Activated B cell treated with CpG ODN at 0.5 μM for 24 hours (primary cell): ENCODE measurements at regions not wholly inside any gene's neighbourhood (a gene's known extent, or its start where the extent isn't known, plus 50 kb on each side); places are given as distances from the start of the nearest gene placed in this dataset.
"Not testable (repeated sequence)": the region's sequence is repeated elsewhere in the genome, so short reads cannot be mapped to it uniquely, and the experiment has no call there.

Source experiments
- ATAC-seq: fragments of 200-7000 bp; cut with Tn5 transposase; one replicate; pipeline ENCODE4 v1.10.0; 2021; ENCODE audit warnings: low read depth, mild to moderate bottlenecking, moderate library complexity
- CTCF ChIA-PET: fragments of 350-600 bp; sonication (Branson Sonifier 250); formaldehyde crosslinking; loops from one replicate; lab custom pipeline; 2021; ENCODE audit warnings: antibody characterized with exemption; lab: Charles Lee
- POLR2A ChIA-PET: fragments of 350-600 bp; sonication (Branson Sonifier 250); formaldehyde crosslinking; loops from one replicate; lab custom pipeline; 2021; ENCODE audit warnings: antibody characterized with exemption; lab: Charles Lee
- DNase-seq: peaks from one replicate; pipeline ENCODE4 v3.0.0; 2022
- H3K27ac Mint-ChIP-seq: one replicate; pipeline ENCODE4 v1.8.0; 2020; ENCODE audit warnings: mixed read lengths
- H3K27me3 Mint-ChIP-seq: one replicate; pipeline ENCODE4 v1.8.0; 2021; ENCODE audit warnings: mixed read lengths
- H3K36me3 Mint-ChIP-seq: one replicate; pipeline ENCODE4 v1.8.0; 2021; ENCODE audit warnings: low read depth, mixed read lengths
- H3K4me1 Mint-ChIP-seq: one replicate; pipeline ENCODE4 v1.8.0; 2021; ENCODE audit warnings: mixed read lengths
- H3K4me3 Mint-ChIP-seq: one replicate; pipeline ENCODE4 v1.8.0; 2020; ENCODE audit warnings: mild to moderate bottlenecking, mixed read lengths
- H3K9me3 Mint-ChIP-seq: one replicate; pipeline ENCODE4 v1.8.0; 2020; ENCODE audit warnings: mixed read lengths
- CTCF ChIP-seq: fragments of 200-600 bp; IDR thresholded peaks from one replicate; pipeline ENCODE4 v1.8.0; 2022; ENCODE audit warnings: antibody characterized with exemption, mild to moderate bottlenecking
- intact Hi-C: fragments of 100-400 bp; cut with micrococcal nuclease; formaldehyde crosslinking; loops from one replicate; pipeline ENCODE4 v1.15.1; 2024

- ChIA-PET CTCF (no interaction called here), POLR2A (no interaction called here)
- H3K36me3 Mint-ChIP-seq, result no peaks in the 10 kb centered on the region
- peaks cover 17% of the 10 kb centered on the region for H3K27me3 Mint-ChIP-seq
- H3K9me3 Mint-ChIP-seq, result no peaks in the 10 kb centered on the region
- no peak overlapping the region for H3K27ac Mint-ChIP-seq
- H3K4me1 Mint-ChIP-seq, result no peaks in the 10 kb centered on the region
- DNase-seq (no peak), ATAC-seq (no peak)
- no peak for TF ChIP-seq CTCF
- intact Hi-C loops, result no loop called here
- no peak overlapping the region for H3K4me3 Mint-ChIP-seq
Observed at GRCh38 chr2:176569574-176569973, 300.3 kb downstream of the MTX2 start.

- Mint-ChIP-seq H3K9me3 (peaks cover 2% of the 10 kb centered on the region), H3K4me3 (no peak overlapping the region), H3K27ac (no peak overlapping the region), H3K36me3 (no peaks in the 10 kb centered on the region), H3K4me1 (no peaks in the 10 kb centered on the region), H3K27me3 (peaks cover 11% of the 10 kb centered on the region)
- no peak for TF ChIP-seq CTCF
- ATAC-seq, result no peak
- ChIA-PET POLR2A (no interaction called here), CTCF (interaction anchor here (1.1 kb wide), 1 partner anchor 19 kb away, joined by 3 read pairs; no protein-coding TSS in a partner anchor)
- no peak for DNase-seq
- intact Hi-C loops, result no loop called here
Observed at GRCh38 chr2:176573612-176574483, 304.6 kb downstream of the MTX2 start.

DNA sequence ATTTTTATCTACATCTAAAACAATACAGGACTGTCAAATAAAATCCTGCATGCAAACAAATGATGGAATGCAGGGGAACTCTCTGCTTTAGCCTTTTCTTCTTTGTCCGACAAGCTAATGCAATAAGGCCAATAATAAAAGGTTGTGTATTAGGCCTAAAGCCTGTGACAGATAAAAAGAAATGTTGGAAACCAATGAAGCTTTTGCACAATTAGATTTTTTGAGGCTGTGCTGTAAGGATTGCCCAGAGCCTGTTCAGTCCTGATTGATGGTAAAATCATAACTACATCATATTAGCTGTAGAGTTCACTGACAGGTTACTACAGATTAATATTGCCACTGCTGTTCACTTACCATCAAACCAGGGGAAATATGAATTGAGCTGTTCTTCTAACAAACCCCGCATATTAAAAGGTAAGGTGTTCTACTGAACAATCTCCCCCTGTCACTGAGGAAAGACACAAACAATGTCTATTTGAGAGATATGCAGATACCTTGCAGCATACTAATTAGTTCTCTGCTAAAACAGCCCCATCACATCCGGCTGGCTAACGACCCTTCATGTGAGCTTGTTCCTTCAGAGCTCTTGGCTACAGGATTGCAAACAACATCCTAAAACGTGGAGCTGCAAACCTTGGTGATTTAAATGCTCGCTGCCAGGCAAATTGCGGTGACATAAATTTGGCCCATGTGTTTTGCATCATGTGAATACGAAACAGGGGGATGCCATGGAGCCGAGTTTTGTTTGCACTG lies 305.4 kb downstream of the MTX2 start:
- Mint-ChIP-seq H3K9me3 (peaks cover 2% of the 10 kb centered on the region), H3K27me3 (peaks cover 10% of the 10 kb centered on the region), H3K4me1 (no peaks in the 10 kb centered on the region), H3K36me3 (no peaks in the 10 kb centered on the region), H3K4me3 (no peak overlapping the region), H3K27ac (no peak overlapping the region)
- ChIA-PET POLR2A (no interaction called here), CTCF (interaction anchor here (1.1 kb wide), 1 partner anchor 20 kb away, joined by 3 read pairs; no protein-coding TSS in a partner anchor)
- no peak for DNase-seq
- TF ChIP-seq CTCF, result no peak
- no peak for ATAC-seq
- intact Hi-C loops, result no loop called here

DNA sequence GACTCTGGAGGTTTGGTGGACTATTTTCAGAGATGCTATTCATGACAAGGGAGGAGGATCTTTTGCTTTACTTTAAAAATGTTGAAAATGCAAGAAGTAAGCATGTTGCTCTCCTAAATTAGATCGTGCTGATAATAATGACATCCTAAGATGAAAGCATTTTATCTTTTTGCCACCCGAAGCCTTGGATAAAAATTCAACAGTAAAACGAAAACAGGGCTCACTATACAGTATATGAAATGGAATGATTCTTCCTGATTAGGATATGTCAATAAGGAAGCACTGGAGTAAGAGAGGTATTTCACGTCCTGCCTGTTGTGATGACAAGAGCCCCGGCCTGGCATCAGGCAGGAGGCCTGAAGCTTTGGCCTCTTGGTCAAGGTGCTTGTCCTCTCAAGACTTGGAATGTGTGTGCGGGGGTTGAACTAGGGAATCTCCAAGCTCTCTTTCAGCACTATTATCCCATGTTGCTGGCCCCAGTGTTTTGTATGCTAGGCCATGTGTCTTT lies 306.0 kb downstream of the MTX2 start:
- POLR2A ChIA-PET, result no interaction called here
- peaks cover 7% of the 10 kb centered on the region for H3K27me3 Mint-ChIP-seq
- H3K36me3 Mint-ChIP-seq, result no peaks in the 10 kb centered on the region
- intact Hi-C loops, result no loop called here
- H3K4me3 Mint-ChIP-seq, result no peak overlapping the region
- DNase-seq, result no peak
- TF ChIP-seq CTCF, result no peak
- peaks cover 2% of the 10 kb centered on the region for H3K9me3 Mint-ChIP-seq
- ATAC-seq, result no peak
- H3K4me1 Mint-ChIP-seq, result no peaks in the 10 kb centered on the region
- CTCF ChIA-PET, result interaction anchor here (1.1 kb wide), 1 partner anchor 21 kb away, joined by 3 read pairs; no protein-coding TSS in a partner anchor
- no peak overlapping the region for H3K27ac Mint-ChIP-seq

GRCh38 chr2:176577054-176577453 lies 307.8 kb downstream of the MTX2 start:
- Mint-ChIP-seq H3K4me1 (no peaks in the 10 kb centered on the region), H3K27ac (no peak overlapping the region), H3K27me3 (peaks cover 7% of the 10 kb centered on the region), H3K36me3 (no peaks in the 10 kb centered on the region), H3K9me3 (peaks cover 2% of the 10 kb centered on the region), H3K4me3 (no peak overlapping the region)
- TF ChIP-seq CTCF, result no peak
- DNase-seq (no peak), ATAC-seq (no peak)
- CTCF ChIA-PET, result no interaction called here
- POLR2A ChIA-PET, result no interaction called here
- intact Hi-C loops, result no loop called here

DNA sequence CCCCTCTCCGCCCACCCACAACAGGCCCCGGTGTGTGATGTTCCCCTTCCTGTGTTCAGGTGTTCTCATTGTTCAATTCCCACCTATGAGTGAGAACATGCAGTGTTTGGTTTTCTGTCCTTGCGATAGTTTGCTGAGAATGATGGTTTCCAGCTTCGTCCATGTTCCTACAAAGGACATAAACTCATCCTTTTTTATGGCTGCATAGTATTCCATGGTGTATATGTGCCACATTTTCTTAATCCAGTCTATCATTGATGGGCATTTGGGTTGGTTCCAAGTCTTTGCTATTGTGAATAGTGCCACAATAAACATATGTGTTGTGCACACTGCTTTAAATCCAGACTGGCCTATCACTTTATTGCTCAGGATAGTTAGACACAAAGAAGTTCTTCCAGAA lies 309.1 kb downstream of the MTX2 start:
- H3K9me3 Mint-ChIP-seq, H3K27me3 Mint-ChIP-seq, DNase-seq, CTCF ChIA-PET, H3K36me3 Mint-ChIP-seq, ATAC-seq, POLR2A ChIA-PET, H3K4me1 Mint-ChIP-seq, H3K4me3 Mint-ChIP-seq, intact Hi-C loops, H3K27ac Mint-ChIP-seq: not testable (repeated sequence)
